ENCODE measurements at regions not wholly inside any gene's neighbourhood (a gene's known extent, or its start where the extent isn't known, plus 50 kb on each side); places are given as distances from the start of the nearest gene placed in this dataset.

- Histone ChIP-seq H3K4me1 (replicated peaks in 1 of 2) (no peaks in the 10 kb centered on the region), H3K36me3 (replicated peaks in 1 of 2) (no peaks in the 10 kb centered on the region), H3K4me3 (no peak overlapping the region), H3K9me3 (replicated peaks in 1 of 3) (no peaks in the 10 kb centered on the region), H3K27me3 (no peaks in the 10 kb centered on the region), H3K27ac (no peak overlapping the region)
- DNase-seq, result no peak
- WGBS, 4 donors, result 45 to 78% (median 64%) methylated on average over 6 of the region's 6 CpGs
- intact Hi-C loops (cut with DNase I), result no loop called here
- TF ChIP-seq CTCF (IDR thresholded peaks at IDR 0.05), result no peak
- no peak for TF ChIP-seq POLR2A (IDR thresholded peaks at IDR 0.05)
These were observed 78.9 kb downstream of the DACT1 start for GRCh38 chr14:58716706-58717105.

- no peak overlapping the region for H3K27ac ChIP-seq
- intact Hi-C loops (cut with DNase I), result no loop called here
- no peaks in the 10 kb centered on the region for H3K36me3 ChIP-seq (replicated peaks in 1 of 2)
- H3K27me3 ChIP-seq, result no peaks in the 10 kb centered on the region
- TF ChIP-seq CTCF (IDR thresholded peaks at IDR 0.05) (no peak), POLR2A (IDR thresholded peaks at IDR 0.05) (no peak)
- H3K4me3 ChIP-seq, result no peak overlapping the region
- DNase-seq, result no peak
- H3K4me1 ChIP-seq (replicated peaks in 1 of 2), result no peaks in the 10 kb centered on the region
- no peaks in the 10 kb centered on the region for H3K9me3 ChIP-seq (replicated peaks in 1 of 3)
These were observed 79.4 kb downstream of the DACT1 start for GRCh38 chr14:58717211-58717610.

GRCh38 chr14:58717813-58718212 lies 80.1 kb downstream of the DACT1 start:
- H3K4me1 ChIP-seq (replicated peaks in 1 of 2), result no peaks in the 10 kb centered on the region
- H3K27me3 ChIP-seq, result no peaks in the 10 kb centered on the region
- no peaks in the 10 kb centered on the region for H3K36me3 ChIP-seq (replicated peaks in 1 of 2)
- intact Hi-C loops (cut with DNase I), result no loop called here
- WGBS, 4 donors, result 32 to 46% (median 38%) methylated on average over 2 of the region's 2 CpGs
- DNase-seq, result no peak
- no peaks in the 10 kb centered on the region for H3K9me3 ChIP-seq (replicated peaks in 1 of 3)
- H3K27ac ChIP-seq, result peak overlapping the region in 1 of 5 donors; percentile 14
- TF ChIP-seq CTCF (IDR thresholded peaks at IDR 0.05), result no peak
- H3K4me3 ChIP-seq, result no peak overlapping the region

GRCh38 chr14:58718226-58719205 lies 80.8 kb downstream of the DACT1 start:
- no peak for TF ChIP-seq POLR2A (IDR thresholded peaks at IDR 0.05)
- no peak for TF ChIP-seq CTCF (IDR thresholded peaks at IDR 0.05)
- Histone ChIP-seq H3K4me3 (no peak overlapping the region), H3K4me1 (replicated peaks in 1 of 2) (no peaks in the 10 kb centered on the region), H3K9me3 (replicated peaks in 1 of 3) (no peaks in the 10 kb centered on the region), H3K27me3 (no peaks in the 10 kb centered on the region), H3K27ac (peak overlapping the region in 1 of 5 donors; percentile 14), H3K36me3 (replicated peaks in 1 of 2) (no peaks in the 10 kb centered on the region)
- no peak for DNase-seq
- intact Hi-C loops (cut with DNase I), result no loop called here
- WGBS, 4 donors, result 73 to 86% (median 82%) methylated on average over 5 of the region's 5 CpGs

All from adrenal gland (tissue), 9 donors.